HG03442 (cell line): ENCODE measurements at regions not wholly inside any gene's neighbourhood (a gene's known extent, or its start where the extent isn't known, plus 50 kb on each side); places are given as distances from the start of the nearest gene placed in this dataset.

Experiments used
- ATAC-seq: cut with Tn5 transposase; IDR thresholded peaks from one replicate; pipeline ENCODE4 v1.9.1; 2021; ENCODE audit warnings: mild to moderate bottlenecking, moderate library complexity; ENCODE audit not compliant: unreplicated experiment

DNA sequence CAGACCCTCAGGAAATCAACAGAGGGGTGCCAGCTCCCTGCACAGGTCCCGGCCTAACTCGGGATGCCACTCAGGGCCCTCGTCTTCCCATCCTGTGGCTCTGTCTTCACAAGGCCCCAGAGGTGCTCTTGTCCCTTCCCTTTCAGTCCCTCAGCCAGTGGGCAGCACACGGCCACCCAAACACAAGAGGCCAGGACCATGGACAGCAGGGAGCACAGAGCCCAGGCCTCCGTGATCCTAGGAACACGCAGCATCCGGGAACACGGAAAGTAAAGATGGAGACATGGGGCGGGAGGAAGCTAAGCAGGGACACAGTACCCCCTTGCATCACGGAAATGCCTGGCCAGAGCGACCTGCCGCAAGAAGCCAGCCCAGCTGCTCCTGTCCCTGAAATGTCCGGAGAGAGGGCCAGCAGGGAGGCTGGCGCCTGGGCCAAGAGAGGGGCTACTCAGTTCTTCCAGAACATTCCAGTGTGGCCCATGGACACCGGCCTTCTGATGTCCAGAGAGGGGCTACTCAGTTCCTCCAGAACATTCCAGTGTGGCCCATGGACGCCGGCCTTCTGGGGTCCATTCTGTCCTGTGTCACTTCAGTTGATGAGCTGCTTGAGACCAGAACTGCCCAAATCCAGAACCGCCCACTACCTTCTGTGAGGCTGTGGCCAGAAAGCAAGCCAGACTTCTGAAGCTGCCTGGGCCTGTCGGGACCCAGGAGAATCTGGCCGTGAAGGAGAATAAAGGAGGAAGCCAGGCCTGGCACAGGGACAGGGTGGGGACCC, 274.0 kb downstream of the BRD1 start:
- ATAC-seq: no peak

DNA sequence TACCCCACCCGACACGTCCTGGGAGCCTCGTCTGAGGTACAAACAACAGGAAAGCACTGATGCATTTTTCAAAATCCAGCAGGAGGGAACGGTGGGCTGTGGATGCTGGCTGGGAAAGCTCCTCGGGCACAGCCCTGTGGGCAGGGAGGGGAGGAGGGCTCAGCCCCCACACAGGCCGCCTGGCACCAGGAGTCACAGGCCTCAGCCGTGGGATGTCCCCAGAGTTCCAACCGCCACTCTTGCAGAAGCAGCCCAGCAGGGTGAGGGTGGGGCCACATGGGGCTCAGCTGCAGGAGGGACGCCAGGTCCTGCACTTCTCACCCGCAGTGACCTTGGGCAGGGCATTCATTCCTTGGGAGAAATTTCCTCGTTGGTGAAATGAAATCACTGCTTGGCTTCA, 274.6 kb downstream of the BRD1 start:
- ATAC-seq: no peak

DNA sequence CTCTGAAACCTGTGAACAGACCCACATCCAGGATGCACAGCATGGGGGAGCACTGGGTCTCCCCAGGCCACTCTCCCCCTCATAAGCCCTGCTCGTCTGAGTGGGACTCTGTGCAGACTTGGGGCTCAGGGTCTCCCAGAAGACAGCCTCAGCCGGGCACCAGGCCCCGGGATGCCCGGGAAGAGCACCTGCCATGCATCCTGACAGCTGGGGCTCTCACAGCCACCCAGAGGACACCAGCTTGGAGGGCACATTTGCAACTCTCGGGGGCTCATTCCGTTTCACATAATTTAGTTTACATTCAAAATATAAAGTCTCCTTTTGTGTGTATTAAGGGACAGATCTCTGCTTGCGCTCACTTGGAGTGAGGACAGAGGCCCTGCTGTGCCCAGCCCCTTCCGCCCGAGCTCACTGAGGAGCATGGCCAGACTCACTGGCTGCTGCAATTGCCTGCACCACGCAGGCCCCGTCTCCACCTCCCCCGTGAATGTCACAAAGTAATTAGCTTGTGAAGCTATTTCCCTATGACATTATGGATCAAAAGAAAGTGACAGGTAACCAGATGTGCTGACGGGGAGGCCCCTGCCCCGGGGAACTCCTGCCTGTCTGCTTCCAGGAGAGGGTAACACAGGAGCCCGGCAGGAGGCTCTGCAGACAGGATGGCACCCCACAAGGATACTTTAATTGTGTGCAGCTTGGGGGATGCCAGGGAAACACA, 275.6 kb downstream of the BRD1 start:
- no peak for ATAC-seq

DNA sequence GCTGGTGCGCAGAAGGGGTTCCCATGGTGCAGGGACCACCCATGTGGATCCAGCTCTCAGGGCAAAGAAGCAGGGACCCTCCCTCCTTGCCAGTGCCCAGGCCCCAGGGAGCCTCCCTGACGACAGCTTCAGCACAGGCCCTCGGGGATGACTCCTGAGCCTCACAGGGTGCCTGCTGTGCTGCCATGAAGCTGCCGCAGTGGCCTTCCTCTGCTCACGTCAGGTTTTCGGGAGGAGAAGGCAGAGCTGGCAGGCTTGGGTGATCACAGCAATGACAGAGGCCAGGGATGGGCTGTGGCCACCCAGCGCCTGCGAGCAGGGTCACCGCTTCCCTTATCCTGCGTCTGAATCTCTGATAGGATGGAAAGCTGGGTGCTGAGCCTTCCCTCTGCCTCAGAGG, 276.2 kb downstream of the BRD1 start:
- ATAC-seq: no peak

DNA sequence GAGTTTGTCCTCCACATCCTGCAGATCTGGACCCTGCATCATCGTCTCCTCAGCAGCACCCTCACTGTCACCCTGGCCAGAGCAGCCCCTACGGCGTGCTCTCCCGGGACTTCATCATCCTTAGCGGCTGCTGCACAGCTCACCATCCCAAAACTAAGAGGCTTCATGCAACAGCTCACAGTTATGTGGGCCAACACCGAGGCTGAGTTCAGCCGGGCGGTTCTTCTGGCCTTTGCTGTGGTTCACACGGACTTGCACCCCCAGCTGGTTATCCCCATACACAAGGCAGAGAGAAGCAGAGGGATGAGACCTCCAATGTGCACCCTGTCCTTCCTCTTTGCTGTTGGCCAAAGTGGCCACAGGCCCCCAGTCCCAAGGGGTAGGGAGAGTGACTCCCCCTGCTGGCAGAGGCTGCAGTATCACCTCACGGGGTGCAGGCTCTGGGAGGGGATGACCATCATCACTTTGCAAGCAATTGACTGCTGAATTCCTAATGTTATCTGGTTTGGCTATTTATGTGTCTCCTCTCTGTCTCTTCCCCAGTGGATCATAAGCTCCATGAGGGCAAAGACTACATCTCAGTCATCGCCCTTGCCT, 276.8 kb downstream of the BRD1 start:
- no peak for ATAC-seq

DNA sequence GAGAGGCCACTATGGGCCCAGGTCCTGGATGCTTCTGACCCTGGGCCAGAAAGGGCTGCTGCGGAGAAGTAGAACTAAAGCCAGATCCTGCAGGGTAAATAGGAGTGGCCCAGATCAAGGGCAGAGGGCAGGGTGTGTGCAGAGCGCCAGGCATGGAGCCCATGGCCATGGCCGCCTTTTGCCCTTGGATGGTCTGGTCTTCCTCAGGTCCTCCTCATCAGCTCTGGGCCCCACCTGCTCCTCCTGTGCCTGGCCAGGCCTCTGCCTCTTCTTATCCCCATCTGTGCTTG, 277.6 kb downstream of the BRD1 start:
- no peak for ATAC-seq

DNA sequence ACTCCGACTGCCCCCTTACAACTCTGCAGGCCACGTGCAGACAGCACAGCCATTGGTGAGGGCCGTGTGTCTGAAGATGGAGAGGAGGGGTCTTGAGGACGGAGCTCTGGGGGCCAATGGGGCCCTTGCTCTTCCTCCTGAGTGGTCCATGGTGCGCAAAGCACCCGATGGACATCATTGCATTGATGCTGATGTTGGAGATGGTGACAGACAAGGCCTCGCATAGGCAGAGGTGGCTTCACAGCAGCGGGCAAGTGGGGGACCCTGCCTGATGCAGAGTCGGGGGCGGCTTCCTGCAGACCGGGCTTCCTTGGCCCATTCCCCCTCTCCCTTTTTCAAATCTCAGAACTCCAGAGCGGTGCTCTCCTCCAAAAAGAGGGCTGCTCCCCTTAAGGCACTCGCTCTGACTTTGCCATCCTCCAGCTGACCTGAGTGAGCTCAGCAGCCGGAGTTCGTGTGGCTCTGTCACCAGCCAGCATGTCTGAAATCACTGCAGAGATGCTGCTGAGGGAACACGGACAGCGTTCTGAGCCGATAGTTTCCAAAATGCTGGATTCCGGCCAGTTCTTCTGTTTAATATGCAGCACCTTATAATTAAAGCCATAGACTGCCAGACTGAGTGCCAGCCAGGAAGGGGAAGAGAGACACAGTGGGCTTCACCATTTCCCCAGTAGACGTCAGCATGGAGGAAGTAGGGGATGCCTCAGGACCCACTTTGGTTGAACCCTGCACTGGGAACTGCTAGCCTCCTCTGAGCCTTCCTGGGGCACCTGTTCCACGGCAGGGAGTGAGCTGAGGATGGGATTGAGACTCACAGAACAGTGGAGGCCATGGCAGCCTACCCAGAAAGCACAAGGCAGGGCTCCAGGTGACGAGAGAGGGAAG, 278.2 kb downstream of the BRD1 start:
- ATAC-seq: no peak

DNA sequence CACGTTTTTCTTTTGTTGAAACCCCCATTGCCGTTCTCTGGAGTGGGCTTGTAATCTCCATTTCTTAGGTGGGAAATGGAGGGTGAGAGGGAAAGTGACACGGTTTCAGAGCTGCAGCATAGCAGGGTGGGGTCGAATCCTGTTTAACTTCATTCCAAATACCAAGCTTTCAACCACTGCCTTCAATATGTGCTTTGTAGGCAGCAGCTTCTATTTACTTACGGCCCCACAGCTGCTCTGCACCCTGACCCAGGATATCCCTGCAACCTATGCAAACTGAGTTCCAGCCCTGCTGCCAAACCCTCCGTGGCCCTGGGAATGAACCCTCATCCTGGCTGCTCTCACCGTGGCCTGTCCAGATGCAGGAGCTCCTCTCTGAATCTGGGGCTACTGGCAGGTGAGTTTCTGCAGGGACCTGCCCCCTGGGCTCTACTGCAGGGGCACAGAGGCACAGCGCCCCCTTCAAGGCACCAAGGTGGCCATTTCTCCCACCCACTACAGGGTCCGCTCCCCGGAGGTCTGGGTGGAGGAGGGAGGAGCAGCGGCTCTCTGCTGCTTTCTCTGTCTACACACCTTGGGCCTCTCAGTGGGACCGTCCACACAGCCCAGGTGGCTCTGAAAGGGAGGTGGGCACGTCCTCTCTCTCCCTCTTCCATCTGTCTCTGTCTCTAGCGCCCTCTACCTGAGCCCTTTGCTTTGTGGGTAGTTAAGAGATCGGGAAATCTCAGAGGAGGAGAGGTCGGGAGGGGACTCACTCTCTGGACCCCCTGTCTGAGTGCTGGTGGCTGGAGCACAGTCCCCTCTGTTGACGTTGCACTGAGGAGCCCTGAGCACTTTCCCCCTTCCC, 279.1 kb downstream of the BRD1 start:
- no peak for ATAC-seq

DNA sequence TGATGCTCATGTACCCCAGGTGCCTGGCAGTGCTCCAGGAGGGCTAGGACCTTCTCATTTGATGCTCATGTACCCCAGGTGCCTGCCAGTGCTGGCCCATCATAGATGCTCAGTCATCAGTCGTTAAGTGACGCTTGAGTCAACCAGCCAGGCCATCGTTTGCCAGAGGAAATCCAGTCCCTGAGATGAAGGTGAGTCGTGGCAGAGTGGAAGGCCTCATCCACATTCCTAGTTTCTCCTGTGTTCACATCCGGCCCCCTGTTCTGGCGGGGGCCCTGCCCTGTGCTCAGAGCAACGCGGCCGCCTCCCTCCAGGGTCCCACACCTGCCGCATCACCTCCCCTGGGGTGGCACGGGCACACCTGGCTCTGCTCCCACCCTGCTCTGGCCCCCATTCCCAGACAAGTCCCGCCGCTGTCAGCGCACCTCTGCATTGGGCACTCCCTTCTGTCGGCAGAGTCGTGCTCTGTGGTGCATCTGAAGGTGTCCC, 279.9 kb downstream of the BRD1 start:
- ATAC-seq: no peak

DNA sequence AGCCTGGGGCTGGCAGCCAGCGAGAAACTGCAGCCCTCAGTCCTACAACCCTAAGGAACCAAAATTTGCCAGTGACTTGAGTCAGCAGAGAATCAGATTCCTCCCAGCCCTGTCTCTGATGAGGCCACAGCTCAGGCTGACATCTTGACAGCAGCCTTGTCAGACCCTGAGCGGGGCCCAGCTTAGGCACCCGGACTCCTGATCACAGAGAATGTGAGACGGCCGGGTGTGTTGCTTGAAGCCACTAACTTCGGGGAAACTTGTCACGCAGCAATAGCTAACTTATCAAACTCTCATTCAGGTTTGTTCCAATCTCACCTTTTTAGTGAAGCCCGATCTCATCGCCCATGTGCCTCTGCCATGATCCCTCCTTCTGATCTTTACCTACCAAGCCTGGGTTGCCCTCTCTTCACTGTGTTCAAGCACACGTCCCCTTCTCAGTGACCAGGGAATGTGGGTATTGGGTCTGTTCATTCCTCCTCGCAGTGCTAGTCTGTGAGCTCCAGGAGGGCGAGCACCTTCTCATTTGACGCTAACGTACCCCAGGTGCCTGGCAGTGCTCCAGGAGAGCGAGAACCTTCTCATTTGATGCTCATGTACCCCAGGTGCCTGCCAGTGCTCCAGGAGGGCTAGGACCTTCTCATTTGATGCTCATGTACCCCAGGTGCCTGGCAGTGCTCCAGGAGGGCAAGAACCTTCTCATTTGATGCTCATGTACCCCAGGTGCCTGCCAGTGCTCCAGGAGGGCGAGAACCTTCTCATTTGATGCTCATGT, 280.7 kb downstream of the BRD1 start:
- ATAC-seq: no peak

DNA sequence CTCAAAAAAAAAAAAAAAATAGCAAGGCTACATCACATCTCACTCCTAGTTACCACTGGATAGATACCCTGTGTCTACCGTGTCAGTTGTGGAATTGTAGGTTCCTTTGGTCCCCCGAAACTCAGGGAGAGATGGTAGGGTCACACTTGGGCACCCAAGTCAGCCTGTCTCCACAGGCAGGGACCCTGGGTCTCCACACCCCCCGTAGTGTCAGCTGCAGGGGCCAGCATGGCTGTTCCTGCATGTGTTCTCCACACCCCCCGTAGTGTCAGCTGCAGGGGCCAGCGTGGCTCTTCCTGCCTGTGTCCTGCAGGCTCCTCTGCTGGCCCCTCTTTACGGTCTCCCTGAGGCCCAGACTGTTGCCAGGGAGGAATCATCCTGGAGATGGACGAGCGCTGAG, 282.1 kb downstream of the BRD1 start:
- no peak for ATAC-seq

DNA sequence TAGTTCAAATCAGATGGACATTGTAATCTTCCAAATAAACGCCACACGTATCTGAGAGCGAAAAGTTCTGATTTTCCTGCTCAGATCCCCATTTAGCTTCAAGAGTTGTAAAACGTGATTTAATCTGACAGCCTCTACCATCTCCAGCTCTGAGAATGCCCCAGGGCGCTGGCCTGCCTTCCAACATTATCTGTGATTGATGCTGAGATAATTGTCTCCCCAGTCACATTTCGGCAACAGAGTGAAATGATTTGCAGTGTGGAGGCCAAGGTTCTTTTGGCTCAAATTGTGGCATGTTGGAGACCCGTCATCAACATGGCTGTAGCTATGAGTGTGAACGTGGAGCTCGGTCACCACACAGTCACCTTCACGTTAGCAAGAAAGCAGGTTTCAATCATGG, 283.4 kb downstream of the BRD1 start:
- no peak for ATAC-seq

DNA sequence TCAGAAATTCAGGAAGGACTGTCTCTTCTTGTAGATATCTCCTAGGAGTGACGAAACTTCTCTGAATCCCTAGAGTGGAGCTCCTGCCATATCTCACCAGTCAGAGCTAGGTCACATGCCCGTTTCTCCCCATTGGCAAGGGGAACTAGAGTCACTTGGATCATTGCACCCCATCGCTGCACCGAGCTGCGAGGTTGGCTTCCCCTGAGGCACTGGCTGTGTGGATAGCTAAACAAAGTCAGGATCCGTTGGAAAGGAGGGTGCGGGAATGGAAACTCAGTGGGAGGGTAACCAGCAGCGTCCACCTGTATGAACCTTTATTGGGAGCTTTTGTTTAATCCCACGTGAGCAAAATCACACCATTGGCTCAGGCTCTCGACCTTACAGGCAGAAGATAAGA, 283.8 kb downstream of the BRD1 start:
- no peak for ATAC-seq

DNA sequence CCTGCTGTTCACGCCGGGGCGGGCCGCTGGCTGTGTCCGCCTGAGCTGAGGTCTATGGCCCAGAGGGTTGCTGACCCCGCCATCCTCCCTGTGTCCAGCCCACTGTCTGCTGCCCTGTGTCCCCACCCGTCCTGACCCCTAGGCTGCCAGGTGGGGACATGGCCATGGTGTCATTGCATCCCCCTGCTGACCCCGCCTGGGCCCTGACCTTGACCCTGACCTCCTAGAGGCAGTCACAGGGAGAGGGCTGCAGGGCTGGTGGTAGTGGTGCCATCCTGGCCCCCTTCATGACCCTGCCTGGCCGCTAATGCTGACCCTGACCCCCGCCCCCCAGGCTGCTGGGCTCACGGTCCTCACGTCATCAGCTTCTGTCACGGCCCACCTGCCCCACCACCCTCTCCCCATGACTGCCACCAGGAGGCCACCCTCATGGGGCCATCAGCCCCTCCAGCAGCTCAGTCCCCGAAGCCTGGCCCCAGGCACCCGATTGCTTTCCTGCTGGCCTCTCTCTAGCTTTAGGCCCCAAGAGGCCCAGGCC, 285.9 kb downstream of the BRD1 start:
- ATAC-seq: no peak

DNA sequence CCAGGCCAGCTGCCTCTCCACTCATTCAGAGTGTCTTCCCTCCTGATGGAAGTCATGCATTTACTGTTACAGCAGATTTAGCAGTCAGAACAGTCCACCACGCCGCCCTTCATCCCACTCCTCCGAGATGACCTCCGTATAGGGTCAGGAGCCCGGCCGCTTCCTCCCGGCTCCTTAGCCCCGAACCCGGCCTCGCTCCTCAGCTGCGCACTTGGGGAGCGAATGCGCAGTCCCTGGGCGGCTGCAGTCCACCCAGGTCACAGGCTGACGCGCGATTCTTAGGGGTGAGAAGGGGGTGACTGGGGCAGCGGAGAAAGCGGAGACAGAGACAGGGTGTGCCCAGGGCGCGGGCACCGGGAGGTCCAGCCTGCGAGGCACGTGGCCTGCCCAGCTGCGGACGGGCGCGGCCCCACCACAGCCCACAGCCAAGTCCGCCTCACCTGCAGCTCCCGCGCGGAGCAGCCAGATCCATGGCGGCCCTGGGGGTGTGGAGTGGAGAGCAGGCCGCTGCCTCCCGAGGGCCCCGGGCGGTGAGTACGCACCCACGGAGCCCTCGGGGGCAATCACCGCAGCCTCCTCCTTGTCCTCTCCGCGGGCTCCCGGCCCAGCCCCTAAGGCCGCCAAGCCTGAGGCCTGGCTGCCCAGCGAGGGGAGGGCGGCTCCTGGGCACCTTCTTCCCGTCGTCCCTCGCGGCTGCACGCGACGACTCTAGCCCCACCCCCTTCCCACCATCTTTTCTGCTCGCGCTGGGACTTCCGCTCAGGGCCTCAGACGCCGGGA, 286.6 kb downstream of the BRD1 start:
- ATAC-seq: no peak

DNA sequence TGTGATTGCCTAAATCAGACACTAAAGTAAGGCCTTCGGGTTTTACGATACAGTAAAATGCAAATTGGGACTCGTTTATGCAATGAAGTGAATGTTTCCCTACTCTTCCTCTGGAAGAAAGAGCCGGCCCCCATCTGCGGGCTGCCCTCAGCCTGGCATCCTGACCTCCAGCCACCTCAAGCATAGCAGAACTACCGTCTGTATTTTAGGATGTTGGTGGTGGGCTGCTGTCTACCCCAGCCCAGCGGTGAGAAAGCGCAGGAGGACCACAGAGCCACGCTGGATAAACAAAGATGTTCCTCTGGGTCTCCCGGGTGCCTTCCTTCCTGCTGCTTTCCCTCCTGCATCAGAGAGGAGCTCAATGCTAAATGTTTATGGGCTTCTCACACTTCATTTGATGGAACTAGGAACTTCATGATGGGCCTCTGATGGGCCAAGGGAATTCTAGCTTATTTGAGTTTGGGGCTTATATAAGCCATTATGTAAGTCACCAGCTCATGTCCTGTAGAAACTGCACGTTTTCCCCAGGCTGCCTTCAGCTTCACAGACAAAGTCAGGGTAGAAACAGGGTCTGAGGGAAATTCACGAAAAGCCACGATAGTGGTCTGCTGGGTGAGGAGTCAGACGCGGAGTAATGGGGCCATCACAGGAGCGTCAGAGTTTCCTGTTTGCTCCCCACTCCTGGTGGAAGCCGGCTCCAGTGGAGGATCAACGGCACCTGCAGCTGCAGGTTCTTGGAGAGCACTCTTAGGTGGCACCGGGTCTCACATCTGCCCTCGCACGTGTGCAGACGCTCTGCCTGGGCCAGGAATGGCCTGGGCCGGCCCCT, 287.4 kb downstream of the BRD1 start:
- ATAC-seq: no peak

- no peak for ATAC-seq
Measured at GRCh38 chr22:49538006-49538405, 289.7 kb downstream of the BRD1 start.
